ENCODE measurements at regions not wholly inside any gene's neighbourhood (a gene's known extent, or its start where the extent isn't known, plus 50 kb on each side); places are given as distances from the start of the nearest gene placed in this dataset.

DNA sequence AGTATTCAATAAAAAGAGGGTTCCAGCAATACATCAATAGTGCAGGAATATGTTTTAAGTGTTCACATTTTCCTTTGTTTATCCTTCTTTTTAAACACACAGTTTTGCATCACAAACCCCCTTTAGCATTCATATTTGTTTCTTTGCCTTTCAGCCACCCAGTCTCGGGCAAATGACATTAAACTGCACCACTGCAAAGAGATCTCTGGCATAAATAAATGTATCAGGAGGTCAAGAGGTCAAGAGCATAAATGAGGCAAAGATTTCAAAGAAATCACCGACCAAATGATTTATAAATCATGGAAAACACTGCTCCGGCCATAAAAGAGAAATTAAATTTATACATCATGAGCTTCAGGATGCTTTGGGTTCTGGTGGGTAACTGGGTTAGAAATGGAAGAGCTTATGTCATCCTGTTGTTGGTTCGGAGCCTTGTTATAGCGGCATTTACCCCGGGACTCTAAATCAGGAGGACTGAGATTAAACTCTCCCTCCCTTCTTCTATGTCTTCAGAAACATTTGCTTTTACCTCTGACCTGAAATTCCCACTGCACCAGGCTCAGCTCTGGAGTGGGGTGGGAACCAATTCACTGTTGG lies 449.6 kb upstream of the CLINT1 start:
- no peak for DNase-seq (ENCODE audit: low read depth)

DNA sequence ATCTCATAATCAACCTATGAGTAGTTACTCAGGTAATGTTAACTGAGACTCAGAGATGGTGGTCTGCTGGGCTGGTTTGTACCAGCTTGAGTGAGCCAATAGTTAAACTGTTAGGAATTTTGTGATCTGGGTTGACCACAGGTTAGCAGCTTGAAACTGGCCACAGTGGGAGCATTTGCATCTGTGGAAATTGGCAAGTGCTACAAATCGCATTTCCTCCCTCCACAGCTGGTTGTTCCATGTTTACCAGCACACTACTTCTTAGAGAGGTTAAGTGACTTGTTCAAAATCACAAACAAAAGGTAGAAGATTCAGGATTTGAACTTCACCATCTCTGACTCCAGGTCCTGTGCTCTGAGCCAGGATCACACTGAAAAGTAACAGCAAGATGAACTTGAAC lies 446.9 kb upstream of the CLINT1 start:
- no peak for DNase-seq (ENCODE audit: low read depth)

DNA sequence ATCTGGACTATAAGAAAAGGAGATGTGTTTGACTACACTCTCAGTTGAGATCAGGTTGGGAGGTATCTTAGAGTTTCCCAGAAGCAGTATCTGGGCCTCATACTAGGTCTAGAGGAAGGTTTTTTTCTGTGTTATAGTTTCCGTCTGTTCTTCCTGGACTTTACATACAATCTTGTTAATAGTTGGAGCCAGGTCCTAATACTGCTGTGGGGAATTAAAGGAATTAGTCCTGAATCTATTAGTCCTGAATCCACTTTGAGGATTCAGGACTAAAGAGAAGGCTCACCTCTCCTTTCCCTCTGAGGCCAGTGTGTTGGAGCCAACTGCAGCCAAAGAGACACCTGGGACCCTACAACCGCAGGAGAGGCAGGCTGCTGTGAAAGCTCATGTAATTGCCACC lies 445.7 kb upstream of the CLINT1 start:
- DNase-seq (ENCODE audit: low read depth) = no peak

DNA sequence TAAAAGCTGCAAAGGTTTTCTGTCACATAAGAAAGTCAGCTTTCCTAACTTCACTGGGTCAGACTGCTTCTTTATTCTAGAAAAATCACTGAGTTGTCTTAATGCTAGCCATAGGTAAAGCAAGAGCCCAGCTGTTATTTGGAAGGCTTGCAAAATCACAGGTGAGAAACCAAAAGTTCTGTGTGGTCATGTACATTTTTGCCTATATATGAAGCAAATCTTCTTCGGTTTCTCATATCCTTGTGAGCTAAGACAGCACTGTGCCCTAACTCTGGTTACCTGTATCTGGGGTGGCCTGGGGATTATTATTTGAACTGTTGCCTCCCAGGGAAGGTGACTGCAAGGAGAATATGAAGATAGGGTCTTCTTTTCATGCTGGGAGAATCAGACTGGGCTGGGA lies 444.9 kb upstream of the CLINT1 start:
- no peak for DNase-seq (ENCODE audit: low read depth)

DNA sequence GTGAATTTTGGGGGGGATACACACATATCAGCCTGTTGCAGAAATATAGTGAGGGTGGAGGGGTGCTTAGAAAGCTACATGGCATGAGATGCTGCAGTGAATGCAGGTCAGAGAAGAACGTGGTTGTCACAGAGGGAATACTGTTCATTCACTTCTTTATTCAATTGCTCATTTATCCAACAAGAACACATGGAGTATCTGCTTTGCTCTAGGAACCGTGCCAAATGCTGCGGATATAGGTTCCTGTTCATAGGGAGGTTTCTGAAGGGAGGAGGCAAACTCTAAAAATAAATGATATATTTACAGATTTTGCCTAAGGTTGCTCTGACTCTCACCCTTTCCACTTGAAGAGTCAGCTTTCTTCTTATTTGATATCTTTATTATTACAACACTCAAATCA lies 444.3 kb upstream of the CLINT1 start:
- DNase-seq (ENCODE audit: low read depth) = no peak

DNA sequence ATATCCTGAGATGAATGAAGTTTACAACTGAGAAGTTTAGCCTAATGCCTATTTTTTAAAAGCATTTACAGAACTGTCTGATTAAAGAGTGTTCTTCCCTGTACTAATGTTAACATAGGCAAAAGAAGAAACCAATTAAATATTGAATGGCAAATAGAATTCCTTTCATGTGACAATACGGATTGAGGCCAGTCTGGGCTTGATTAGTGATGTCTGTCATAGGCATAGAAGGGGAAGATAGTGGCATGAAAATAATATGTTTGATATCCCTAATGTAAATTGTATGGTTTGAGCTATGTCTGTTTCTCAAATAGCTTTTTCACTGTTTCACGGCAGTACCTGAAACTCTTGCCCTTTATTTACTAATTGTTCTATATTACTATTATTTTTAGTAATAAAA lies 443.1 kb upstream of the CLINT1 start:
- no peak for DNase-seq (ENCODE audit: low read depth)

DNA sequence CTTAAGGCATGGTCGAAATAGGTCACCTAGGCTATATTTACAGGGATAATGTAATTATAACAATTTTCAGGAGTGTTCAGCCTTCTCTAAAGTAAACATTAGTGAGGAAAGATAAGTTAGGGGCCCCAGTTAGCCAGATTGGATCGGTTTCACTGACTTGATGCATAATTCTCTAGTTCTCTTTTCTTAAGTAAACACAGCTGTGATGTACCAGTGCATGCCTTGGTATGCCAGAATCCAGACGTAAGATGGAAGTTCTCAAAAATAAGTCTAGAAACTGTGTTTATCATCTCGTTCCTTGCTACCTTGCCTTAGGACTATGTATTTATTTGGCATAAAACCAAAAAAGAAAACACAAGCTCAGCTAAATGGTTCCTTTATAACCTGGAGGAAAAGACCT lies 442.2 kb upstream of the CLINT1 start:
- DNase-seq (ENCODE audit: low read depth) = no peak

DNA sequence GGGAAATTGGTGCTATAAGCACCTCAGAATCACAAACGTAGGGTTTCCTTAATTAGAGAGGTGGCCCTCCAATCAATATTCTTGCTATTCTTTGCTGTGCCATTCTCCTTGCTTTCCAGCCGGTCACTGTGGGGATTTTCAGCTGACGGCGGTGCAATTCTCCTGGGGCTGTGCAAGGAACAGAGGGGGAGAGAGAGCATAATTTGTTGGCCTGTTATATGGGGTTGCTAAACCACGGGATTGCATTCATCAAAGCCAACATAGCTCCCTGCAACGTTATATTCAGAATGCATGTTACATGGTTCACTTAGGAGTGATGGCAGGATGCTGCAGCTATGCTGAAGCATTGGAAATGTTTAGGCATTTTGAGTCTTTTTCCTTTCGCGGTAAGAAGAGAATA lies 441.3 kb upstream of the CLINT1 start:
- no peak for DNase-seq (ENCODE audit: low read depth)

DNA sequence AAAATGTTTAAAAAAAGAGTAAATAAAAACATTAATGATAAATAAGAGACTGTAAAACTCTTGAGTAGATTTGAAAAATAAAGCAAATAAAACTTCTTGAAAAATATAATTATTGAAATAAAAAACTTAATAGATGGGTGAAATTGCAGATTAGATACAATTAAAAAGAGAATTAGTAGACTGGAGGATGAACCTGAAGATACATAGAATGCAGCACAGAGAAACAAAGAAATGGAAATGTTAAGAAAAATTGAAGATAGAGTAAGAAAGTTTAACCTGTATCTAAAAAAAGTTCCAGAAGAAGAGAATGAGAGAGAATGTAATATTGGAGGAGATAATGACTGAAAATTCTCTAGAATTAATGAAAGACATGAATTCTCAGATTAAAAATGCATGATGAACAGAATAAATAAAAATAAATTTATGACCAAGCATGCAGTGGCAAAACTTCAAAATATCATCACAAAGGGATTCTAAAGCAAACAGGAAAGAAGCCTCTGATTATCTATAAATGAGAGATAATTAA lies 438.1 kb upstream of the CLINT1 start:
- DNase-seq (ENCODE audit: low read depth) = no peak

DNA sequence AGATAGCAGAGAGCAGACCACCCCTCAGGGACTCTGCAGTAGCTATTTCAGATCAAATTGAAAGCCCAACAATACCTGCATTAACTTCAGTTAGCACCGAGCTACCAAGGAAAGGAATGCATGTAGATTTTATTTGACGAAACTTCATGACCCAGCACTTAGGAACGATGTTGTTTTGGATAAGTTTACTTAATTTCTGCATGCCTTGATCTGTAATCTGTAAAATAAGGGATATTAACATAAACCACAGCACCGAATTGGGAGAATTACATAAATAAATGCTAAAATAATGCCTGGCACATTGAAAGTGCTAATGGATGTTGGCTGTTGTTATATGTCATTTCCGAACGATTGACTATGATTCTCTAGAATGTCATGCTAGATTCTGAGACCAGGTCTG lies 435.8 kb upstream of the CLINT1 start:
- DNase-seq (ENCODE audit: low read depth) = no peak

DNA sequence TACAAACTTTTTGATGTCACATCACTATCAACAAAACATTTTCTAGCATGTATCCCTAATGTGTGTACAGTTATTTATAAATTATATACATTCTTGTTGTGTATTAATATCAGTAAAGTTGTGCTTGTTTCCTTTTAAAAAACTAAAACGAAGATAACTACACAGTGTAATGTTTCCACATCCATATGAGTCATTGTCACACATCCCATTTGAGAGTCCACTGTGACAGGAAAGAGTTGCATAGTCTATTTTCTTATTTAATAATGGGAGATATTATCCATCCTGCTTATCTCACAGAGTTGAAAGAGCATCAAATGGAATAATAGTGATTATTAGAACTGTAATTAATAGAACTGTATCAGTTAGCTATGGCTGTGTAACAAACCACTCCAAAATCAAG lies 434.0 kb upstream of the CLINT1 start:
- no peak for DNase-seq (ENCODE audit: low read depth)

DNA sequence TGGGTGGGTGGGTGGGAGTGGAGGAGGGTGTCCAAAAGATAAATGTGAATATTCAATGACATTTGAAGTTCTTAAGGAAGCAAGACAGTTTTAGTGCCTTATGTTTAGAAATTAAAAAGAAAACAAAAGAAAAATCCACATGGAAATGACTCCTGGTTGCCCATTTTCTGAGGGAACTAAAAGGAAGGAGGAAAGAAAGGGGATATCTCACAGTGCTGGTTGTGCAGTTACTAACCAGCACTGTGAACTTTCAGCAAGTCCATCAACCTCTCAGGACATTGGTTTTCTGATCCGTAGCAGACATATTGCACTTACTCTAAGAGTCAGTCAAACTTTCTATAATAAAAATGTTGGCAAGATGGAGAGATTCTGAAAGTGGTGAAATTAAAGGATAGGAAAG lies 431.0 kb upstream of the CLINT1 start:
- DNase-seq (ENCODE audit: low read depth) = no peak

DNA sequence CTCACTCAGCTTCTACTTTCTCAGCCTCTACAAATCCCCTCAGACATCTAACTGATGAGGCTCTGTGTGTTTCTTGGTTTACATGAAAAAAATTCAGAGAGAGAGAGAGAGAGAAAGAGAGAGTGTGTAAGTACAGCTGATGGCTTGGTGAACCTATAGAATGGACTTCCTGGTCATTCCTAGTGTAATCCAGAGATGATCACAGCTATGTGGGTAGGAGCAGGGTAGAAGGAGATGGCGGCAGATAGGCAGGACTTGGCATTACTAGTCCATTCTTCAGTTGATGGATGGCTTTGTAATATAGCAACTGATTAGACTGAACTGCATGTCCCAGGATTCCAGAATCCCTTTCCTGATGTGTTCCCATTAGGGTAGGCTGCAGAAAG lies 429.3 kb upstream of the CLINT1 start:
- DNase-seq (ENCODE audit: low read depth) = no peak

DNA sequence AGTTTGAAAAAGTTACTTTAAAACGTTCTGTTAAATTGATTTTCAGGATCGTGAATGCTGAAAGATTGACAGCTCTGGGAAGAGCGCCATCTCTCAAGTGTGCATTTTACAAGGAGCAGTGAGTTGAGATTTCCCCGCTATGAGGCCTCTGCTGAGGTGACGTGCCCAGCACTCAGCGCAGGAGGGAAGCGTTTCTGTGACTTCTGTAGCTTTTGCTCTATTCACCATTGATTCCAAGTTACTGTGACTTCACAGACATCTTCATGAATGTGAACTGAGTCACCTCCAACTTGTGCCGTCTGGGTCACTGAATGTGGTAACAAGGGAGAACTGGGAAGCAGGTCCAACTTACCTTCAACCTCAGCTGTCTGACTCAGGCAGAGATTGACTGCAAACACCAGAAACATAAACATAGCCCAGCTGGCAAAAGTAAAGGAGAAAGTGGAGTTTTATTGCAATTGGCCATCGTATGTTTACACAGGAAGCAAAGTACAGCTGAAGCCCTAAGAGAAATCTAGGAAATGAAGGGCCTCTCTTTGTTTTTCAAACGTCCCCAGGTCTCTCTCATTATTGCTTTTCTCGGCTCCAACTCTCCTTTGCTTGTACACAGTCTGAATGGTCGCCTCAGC lies 428.8 kb upstream of the CLINT1 start:
- no peak for DNase-seq (ENCODE audit: low read depth)

DNA sequence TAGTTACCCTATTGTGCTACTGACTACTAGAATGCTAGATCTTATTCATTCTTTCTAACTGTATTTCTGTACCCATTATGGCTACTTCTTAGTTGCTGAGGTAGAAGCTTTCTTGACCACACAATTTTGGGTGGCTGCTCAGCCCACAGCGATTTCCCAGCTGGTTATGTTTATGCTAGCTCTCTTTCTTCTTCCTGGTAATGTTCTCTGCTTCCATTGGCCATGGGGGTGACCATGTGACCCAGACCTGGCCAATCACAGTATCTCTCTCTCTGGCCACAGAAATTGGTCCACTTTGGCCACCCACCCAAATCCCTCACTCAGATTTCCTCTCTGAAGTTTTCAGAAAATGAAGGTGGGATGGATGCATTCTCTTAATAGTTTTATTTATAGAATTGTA lies 427.9 kb upstream of the CLINT1 start:
- DNase-seq (ENCODE audit: low read depth) = no peak

DNA sequence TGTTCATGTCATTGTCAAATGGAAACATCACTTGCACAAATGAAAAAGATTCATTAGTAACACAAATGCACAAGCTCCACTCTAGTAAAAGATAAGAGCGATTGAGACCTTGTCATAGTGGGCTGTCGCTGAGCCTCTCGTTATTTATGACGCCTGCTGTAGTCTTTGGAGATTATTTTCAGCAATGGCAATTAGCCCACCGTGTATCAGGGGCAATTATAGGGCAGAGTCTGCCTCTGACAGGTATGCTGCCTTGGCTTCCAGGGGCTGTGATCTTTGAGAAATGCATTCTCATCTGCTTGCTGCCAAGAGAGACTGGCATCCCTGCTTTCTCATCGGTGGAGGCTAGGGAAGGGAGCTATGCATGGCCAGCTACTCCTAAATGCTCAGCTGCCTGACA lies 426.8 kb upstream of the CLINT1 start:
- no peak for DNase-seq (ENCODE audit: low read depth)

DNA sequence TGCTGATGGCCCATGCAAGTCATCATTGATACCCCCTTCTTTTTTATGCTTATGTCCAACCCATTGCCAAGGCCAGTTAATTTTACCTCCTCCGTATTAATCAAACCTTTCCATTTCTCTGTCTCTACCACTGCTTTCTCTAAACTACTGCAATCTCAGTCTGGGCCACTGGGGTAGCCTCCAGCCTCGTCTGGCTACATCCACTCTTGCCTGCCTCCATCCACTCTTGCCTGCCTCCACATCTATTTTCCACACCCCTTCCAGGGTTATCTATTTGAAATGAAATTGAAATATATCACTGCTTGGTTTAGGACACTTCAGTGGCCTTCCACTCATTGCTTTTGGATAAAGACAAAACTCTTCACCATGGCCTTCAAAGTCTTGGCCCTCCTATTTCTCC lies 425.3 kb upstream of the CLINT1 start:
- no peak for DNase-seq (ENCODE audit: low read depth)

DNA sequence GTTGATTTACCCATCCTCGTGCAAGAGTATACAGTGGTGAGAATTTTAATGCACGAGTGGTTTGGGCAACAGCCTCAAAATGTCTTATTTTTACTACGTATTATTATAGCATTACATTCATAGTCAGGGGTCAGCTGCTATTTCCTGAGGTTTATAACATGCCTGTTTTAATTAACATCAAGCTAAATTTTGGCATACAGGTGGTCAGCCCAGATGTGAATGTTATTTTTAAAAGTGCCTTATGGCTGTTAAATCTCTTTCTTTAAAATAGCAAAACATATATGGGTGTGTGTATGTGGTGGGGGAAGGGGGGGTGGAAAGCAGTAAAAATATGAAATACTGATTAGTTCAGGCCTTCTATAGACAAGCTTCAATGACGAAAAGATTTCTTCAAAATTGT lies 424.5 kb upstream of the CLINT1 start:
- no peak for DNase-seq (ENCODE audit: low read depth)

DNA sequence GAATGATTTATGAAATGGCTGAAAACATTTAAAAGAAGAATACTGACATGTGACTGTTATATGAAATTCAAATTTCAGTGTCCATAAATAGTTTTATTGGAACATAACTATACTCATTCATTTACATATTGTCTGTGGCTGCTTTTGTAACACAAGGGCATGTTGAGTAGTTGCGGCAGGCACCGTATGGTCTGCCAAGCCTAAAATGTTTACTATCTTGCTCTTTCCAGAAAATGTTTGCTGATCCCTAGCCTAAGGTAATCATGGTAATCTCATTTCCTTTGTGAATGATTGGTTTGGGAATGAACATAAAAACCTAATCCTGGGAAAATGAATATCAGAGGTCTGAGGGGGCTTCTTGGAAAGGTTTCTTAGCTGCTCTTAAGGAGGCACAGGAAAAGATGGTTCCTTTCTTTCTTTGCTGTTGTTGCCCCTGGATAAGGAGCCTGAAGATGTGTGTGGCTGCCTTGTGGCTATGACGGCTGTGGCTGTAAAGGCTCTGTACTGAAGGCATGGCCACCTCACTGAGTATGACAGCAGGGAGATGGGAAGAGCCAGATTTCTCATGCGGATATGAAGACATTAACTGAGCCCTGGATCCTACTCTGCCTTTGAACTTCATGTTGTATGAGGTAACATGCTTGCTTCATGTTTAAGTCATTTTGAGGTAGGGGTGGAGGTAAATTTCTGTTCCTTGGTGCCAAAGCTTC lies 419.4 kb upstream of the CLINT1 start:
- no peak for DNase-seq (ENCODE audit: low read depth)

DNA sequence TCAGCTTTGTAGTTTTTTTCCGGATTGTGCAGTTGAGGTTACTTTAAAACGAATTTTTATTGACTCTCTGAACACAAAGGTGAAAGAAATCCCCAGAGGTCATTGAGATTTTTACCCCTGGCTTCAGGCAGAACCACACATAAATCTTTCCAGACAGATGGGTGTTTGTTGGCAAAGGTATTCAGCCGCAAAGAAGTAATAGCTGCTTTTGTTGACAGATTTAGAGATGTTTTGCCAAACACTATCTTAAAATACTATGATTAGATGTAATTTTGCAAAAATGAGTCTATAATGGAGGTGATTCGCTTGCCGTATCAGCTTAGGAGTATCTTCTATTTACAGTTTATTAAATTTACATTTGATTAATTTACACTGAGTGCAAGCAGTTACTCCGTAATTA lies 418.3 kb upstream of the CLINT1 start:
- DNase-seq (ENCODE audit: low read depth) = no peak

DNA sequence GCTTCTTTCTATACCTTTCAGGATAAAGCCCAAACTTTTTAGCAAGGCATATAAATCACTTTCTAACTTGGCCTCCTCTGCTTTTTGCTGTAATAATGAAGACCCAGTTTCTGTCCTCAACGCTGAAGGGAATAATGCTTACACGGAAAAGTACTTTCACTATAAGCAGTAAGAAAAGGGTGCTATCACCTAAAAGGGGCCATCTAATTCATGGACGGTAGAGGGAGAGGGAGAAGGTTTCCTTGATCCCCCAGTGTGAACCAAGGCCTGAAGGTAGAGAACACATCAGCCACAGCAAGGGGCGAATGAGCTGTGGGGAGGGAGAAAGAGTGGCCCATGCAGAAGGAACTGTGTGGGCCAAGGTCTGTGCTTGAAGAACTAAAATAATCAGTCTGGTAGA lies 417.7 kb upstream of the CLINT1 start:
- no peak for DNase-seq (ENCODE audit: low read depth)

DNA sequence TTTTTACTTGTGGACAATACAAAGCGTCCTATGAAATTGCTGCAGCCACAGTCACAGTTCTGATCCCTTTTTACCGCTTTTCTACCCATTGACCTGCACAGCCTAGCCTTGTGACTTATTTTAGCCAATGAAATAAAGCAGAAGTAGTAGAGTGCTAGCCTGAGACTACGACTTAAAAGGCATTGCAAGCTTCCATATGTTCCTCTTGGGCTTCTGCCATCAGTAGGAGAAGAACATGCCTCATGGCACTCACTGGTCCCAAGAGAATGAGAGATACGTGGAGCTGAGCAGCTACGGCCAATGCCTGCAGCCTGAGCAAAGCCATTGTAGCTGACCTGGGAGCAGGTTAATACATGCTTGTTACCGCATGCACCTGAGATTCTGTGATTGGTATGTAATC lies 416.6 kb upstream of the CLINT1 start:
- DNase-seq (ENCODE audit: low read depth) = no peak

DNA sequence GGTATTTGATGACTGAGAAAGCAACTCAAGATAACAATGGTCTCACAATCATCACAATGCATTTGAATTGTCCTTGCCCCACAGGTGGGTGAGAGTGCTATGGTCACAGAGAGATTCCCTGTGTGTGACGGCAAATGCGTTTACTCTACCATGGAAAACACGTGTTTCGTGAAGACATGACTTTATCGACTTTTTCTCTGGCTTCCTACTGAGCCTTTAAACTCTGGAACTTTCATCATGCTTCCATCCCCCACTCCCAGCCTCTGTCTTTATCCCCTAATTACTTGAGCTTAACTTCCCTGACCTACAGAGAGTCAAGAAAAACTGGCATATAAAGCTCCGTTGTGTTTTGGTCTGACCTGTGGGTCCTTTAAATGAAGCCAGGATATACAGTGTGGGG lies 414.1 kb upstream of the CLINT1 start:
- DNase-seq (ENCODE audit: low read depth) = no peak

All from myocyte (in vitro differentiated cells).